HUES48 (cell line): ENCODE measurements at regions not wholly inside any gene's neighbourhood (a gene's known extent, or its start where the extent isn't known, plus 50 kb on each side); places are given as distances from the start of the nearest gene placed in this dataset.

ENCODE experiments used
- H3K27ac ChIP-seq: one replicate; pipeline ENCODE4 v1.7.0; 2013; ENCODE audit warnings: low read depth, low read length, inconsistent platforms
- H3K27me3 ChIP-seq: 2 replicates; pipeline ENCODE4 v1.6.1; 2013; ENCODE audit warnings: mild to moderate bottlenecking, low read length; ENCODE audit not compliant: control insufficient read depth, insufficient read depth
- H3K36me3 ChIP-seq: 2 replicates; pipeline ENCODE4 v1.6.1; 2013; ENCODE audit warnings: low read length; ENCODE audit not compliant: control insufficient read depth, insufficient read depth
- H3K4me1 ChIP-seq: 2 replicates; pipeline ENCODE4 v1.6.1; 2013; ENCODE audit warnings: mild to moderate bottlenecking, low read length; ENCODE audit not compliant: control insufficient read depth, insufficient read depth
- H3K4me3 ChIP-seq: 2 replicates; pipeline ENCODE4 v1.5.1; 2013; ENCODE audit warnings: mild to moderate bottlenecking, low read depth, low read length
- H3K9ac ChIP-seq: 2 replicates; pipeline ENCODE4 v1.6.1; 2013; ENCODE audit warnings: mild to moderate bottlenecking, low read depth, low read length, moderate library complexity
- H3K9me3 ChIP-seq: 2 replicates; pipeline ENCODE4 v1.6.1; 2013; ENCODE audit warnings: low read length; ENCODE audit not compliant: control insufficient read depth, insufficient read depth

DNA sequence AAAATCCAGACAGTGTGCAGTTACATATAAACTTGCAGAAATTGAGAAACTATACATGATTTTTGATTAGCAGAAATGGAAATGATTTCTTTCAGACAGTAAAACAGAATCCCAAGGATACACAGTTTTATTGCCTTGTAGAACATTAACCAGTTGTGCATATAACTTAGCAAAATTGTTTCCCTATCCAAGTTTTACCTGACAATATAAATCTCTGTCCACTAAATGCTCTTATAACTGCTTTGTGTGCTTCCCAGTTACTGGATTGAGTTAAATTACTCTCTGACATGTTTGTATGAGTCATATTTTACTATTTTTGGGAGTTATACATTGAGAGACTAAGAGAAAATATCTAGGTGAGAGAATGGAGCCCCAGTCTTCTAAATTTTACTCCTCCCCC lies 563.4 kb downstream of the SH2D4B start:
- no peaks in the 10 kb centered on the region for H3K27me3 ChIP-seq
- H3K4me3 ChIP-seq: no peak overlapping the region
- H3K36me3 ChIP-seq: no peaks in the 10 kb centered on the region
- H3K9ac ChIP-seq: no peak overlapping the region
- H3K4me1 ChIP-seq: no peaks in the 10 kb centered on the region
- H3K27ac ChIP-seq: no peak overlapping the region
- no peaks in the 10 kb centered on the region for H3K9me3 ChIP-seq

DNA sequence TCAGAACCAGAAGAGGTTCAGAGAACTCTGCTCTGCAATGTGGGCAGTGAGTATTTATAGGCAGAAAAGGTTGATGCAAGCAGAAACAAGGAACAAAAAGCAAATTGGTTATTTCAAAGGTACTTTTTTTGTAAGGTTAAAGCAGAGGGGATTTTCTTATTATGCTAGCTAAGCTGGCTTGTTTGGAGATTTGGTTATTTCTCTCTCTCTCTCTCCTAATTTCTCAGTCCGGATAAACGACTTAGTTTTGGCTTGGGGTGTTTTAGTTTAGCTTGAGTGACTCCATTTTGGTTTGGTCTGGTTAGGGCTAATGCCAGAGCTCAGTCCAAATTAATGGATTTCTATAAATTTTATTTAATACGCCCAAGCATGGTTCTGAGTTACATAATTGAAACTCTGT lies 566.8 kb downstream of the SH2D4B start:
- no peak overlapping the region for H3K27ac ChIP-seq
- H3K9me3 ChIP-seq: no peaks in the 10 kb centered on the region
- no peaks in the 10 kb centered on the region for H3K4me1 ChIP-seq
- H3K4me3 ChIP-seq: no peak overlapping the region
- no peak overlapping the region for H3K9ac ChIP-seq
- no peaks in the 10 kb centered on the region for H3K27me3 ChIP-seq
- no peaks in the 10 kb centered on the region for H3K36me3 ChIP-seq

DNA sequence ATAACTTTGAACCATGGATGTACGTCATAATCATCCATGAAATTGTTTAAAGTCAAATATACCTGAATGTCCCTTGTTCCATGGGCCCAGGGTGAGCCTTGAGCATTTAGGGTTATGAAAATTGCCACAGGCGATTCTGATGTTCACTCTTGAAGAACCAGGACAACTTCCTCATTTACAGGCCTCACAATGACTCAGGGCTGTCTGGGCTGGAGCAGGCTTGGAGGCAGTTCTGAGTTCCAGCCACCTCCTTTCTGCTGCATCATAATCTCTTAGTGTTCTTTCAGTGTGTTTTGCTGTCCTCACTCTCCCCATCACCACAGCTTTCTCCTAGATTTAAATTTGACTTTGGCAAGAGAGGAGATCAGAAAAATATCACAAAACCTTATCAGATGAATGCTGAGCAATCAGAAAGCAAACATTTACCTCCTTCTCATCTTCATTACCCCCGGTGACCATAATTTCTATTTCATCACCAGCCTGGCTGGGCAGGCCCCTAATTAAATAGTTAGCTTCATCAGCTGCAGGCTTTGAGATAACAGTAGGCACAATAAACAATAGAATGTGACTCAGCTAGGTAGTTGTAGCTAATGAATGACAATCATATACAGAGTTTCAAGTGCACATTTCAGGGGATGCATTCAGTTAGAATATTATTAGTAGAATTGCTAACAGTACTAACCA lies 571.0 kb downstream of the SH2D4B start:
- no peak overlapping the region for H3K27ac ChIP-seq
- no peaks in the 10 kb centered on the region for H3K4me1 ChIP-seq
- no peaks in the 10 kb centered on the region for H3K36me3 ChIP-seq
- H3K9ac ChIP-seq: no peak overlapping the region
- no peak overlapping the region for H3K4me3 ChIP-seq
- H3K9me3 ChIP-seq: no peaks in the 10 kb centered on the region
- H3K27me3 ChIP-seq: no peaks in the 10 kb centered on the region

DNA sequence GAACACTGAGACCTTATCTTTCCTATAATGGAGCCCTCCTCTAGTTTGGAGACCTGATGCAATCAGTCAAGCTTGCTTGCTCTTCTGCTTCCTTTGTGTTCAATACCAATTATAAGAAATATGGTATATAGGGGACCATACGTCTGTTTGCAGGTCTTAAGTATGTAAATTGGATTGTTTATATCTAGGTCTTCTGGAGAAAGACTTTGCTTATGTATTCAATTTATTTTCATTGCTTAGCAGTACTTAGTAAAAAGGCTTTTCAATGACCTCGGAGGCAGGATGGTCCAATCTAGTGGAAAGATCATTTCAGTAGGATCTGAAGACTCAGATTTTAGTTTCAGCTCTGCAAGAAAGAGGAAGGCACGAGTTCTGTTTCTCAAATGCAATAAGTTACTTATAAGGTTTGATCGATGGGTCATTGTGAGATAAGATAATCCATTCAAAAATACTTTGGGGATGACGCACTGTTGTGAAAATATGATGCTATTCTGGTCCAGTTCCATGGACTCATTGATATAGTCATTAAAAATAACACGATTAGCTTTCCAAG lies 571.6 kb downstream of the SH2D4B start:
- no peak overlapping the region for H3K27ac ChIP-seq
- no peaks in the 10 kb centered on the region for H3K9me3 ChIP-seq
- no peak overlapping the region for H3K9ac ChIP-seq
- no peaks in the 10 kb centered on the region for H3K36me3 ChIP-seq
- no peaks in the 10 kb centered on the region for H3K27me3 ChIP-seq
- H3K4me1 ChIP-seq: no peaks in the 10 kb centered on the region
- no peak overlapping the region for H3K4me3 ChIP-seq

DNA sequence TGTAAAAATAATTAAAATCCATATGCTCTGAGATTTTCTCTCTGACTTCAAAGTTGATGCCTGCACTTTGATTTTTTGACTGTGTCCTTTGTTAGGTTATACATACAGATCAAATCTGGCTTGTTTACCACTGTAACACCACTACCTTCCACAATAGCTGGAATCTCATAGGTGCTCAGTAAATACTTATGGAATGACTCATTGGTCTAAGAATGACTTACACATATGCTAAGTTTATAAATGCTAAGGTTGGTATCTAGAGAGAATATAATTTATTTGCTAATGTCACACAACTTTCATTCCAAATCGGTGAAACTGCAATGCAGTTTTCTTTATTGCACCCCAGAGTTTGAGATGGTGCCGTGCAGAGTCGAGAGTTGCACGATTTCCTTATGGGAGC lies 578.5 kb downstream of the SH2D4B start:
- Histone ChIP-seq H3K36me3 (no peaks in the 10 kb centered on the region), H3K27ac (no peak overlapping the region), H3K4me3 (no peak overlapping the region), H3K9ac (no peak overlapping the region), H3K27me3 (no peaks in the 10 kb centered on the region), H3K4me1 (peaks cover 4% of the 10 kb centered on the region; the same call in 1 of the 2 replicates), H3K9me3 (no peaks in the 10 kb centered on the region)

DNA sequence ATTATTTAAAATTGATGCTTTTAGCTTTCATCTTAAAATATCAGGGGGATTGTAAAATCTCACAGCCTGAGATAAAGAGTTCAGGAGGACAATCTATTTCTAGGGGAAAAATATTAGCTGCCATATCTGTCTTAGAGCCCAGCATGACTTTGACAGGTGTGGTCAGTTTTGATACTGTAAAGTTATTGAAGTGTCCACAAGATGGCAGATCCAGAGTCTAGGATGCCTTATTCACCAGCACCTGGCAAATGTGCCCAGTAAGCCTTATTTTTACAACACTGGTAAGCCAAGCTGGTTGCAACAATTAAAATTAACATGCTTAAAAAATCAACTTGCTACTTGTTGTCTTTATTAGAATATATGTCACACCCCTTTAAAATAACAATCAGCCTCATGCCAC lies 579.3 kb downstream of the SH2D4B start:
- no peak overlapping the region for H3K27ac ChIP-seq
- no peaks in the 10 kb centered on the region for H3K36me3 ChIP-seq
- H3K9me3 ChIP-seq: no peaks in the 10 kb centered on the region
- peaks cover 4% of the 10 kb centered on the region; the same call in 1 of the 2 replicates for H3K4me1 ChIP-seq
- H3K27me3 ChIP-seq: no peaks in the 10 kb centered on the region
- H3K9ac ChIP-seq: no peak overlapping the region
- H3K4me3 ChIP-seq: no peak overlapping the region

DNA sequence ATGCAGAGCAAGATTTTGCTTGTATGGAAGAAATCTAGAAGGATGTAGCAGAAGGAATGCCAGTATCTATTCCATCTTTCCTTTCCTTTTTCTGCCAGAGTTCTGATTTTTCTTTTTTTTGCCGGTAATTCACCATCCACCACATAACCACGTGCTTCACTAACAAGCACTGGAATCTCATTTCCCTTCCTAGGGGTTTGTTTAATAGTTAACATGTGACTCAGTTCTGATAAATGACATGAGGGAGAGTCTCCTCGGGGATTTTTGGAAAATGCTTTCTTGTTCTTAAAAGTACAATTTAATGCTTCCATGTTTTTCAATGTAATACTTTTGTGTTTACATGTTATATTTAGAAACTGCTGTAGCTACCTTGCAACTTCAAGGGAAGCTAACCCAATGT lies 590.2 kb downstream of the SH2D4B start:
- H3K36me3 ChIP-seq: no peaks in the 10 kb centered on the region
- no peaks in the 10 kb centered on the region for H3K9me3 ChIP-seq
- H3K9ac ChIP-seq: no peak overlapping the region
- no peaks in the 10 kb centered on the region for H3K27me3 ChIP-seq
- no peak overlapping the region for H3K4me3 ChIP-seq
- no peak overlapping the region for H3K27ac ChIP-seq
- no peaks in the 10 kb centered on the region for H3K4me1 ChIP-seq

DNA sequence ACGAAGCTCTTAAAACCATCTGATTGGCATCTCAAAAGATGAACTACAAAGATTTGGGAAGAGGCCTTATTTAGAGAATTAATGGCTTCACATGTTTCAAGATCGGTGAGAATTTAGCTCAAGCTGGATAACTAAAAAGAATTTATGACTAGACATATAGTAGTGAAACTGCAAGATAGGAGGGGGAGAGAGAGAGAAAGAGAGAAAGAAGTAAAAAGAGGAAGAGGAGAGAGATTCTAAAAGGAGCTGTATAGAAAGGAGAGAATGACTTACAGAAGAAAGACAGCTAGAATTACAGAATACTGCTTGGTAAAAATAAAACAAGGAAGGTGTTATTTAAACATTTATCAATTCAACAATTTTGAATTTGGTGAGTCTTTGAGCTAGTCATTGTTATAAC lies 592.3 kb downstream of the SH2D4B start:
- H3K9ac ChIP-seq: no peak overlapping the region
- no peaks in the 10 kb centered on the region for H3K36me3 ChIP-seq
- H3K27me3 ChIP-seq: no peaks in the 10 kb centered on the region
- H3K4me1 ChIP-seq: no peaks in the 10 kb centered on the region
- H3K4me3 ChIP-seq: no peak overlapping the region
- H3K27ac ChIP-seq: no peak overlapping the region
- no peaks in the 10 kb centered on the region for H3K9me3 ChIP-seq

DNA sequence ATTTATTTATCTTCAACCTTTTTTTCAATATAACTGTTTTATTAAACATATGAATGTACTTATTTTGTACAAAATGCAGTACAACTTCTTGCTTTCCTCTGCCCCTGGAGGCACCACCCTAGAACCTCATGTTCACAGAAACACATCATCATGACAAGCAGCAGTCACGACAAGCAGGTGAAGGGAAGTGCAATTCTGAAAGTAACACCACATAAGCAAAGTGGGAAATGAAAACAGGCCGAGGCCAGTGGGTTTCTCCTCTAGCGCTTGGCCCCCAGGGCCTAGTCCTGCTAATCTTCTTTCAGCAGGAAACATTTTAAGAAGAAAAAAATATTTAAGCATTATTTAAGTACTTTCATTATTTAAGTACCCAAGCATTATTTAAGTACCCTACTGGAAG lies 598.1 kb downstream of the SH2D4B start:
- H3K9ac ChIP-seq: no peak overlapping the region
- no peaks in the 10 kb centered on the region for H3K4me1 ChIP-seq
- H3K36me3 ChIP-seq: no peaks in the 10 kb centered on the region
- H3K27me3 ChIP-seq: no peaks in the 10 kb centered on the region
- H3K4me3 ChIP-seq: no peak overlapping the region
- H3K9me3 ChIP-seq: no peaks in the 10 kb centered on the region
- H3K27ac ChIP-seq: no peak overlapping the region

DNA sequence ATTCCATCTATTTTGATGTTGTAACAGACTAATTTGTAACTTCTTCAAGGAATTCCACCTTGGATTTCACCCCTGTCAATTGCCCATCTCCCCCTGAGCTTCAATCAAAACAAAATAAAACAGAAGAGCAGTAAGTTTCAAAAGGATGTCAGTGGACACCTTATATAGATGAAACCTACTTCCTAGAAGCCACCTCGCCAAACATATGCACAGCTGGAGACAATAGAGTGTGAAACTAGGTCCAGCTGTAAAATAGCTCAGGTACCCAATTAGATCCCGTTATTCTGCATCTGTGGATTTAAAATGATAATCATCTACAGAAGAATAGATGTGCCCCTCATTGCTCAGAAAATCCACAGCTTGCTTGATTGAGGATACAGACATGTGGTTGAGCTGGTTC lies 598.6 kb downstream of the SH2D4B start:
- Histone ChIP-seq H3K27ac (no peak overlapping the region), H3K9me3 (no peaks in the 10 kb centered on the region), H3K27me3 (no peaks in the 10 kb centered on the region), H3K9ac (no peak overlapping the region), H3K4me3 (no peak overlapping the region), H3K4me1 (no peaks in the 10 kb centered on the region), H3K36me3 (no peaks in the 10 kb centered on the region)

DNA sequence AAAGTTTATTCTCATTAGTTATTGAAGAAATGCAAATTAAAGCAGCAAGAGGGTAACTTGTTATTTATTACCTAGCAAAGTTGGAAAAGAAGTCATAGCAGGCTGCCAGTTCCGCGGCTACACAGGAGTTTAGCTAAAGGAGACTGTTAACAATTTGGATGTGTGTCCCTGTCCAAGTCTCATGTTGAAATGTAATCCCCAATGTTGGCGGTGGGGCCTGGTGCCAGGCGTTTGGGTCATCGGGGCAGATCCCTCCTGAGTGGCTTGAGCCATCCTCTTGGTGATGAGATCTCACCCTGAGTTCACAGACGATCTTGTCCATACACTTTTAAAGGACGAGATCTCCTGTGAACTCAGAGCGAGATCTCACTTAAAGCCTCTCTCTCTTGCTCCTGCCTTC lies 608.3 kb downstream of the SH2D4B start:
- Histone ChIP-seq H3K27me3 (no peaks in the 10 kb centered on the region), H3K9me3 (no peaks in the 10 kb centered on the region), H3K4me1 (no peaks in the 10 kb centered on the region), H3K4me3 (no peak overlapping the region), H3K9ac (no peak overlapping the region), H3K36me3 (no peaks in the 10 kb centered on the region), H3K27ac (no peak overlapping the region)
